ENCODE measurements at regions not wholly inside any gene's neighbourhood (a gene's known extent, or its start where the extent isn't known, plus 50 kb on each side); places are given as distances from the start of the nearest gene placed in this dataset.

DNA sequence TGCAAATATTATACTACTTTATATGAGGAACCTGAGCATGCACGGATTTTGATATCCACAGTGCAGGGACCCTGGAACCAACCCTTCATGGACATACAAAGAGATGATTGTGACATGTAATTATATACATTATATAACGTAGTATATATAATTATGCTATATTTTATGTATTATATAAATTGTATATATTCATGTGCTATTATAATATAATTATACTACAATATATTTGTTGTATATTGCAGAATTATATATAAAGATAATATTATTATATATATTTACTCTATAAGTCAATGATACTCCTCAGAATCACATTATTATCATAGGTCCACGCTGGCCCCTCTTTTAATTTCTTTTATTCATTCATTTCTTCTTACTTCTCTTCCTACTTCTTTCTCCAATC is 70.9 kb downstream of the TNFSF18 start:
- no peak for DNase-seq (ENCODE audit: low read depth in 2 of 2)

GRCh38 chr1:172980456-172980855 is 70.3 kb downstream of the TNFSF18 start:
- DNase-seq (ENCODE audit: low read depth in 2 of 2) = no peak

- DNase-seq (ENCODE audit: low read depth in 2 of 2) = no peak
These were observed 69.8 kb downstream of the TNFSF18 start for GRCh38 chr1:172980971-172981370.

Data from stimulated activated CD4-positive, alpha-beta T cell treated with anti-CD3 and anti-CD28 coated beads, Interleukin-1b, Interleukin-23, amount 100 ng/mL, for 4 hours (primary cell).